Lower leg skin (tissue), 4 donors: ENCODE measurements at regions not wholly inside any gene's neighbourhood (a gene's known extent, or its start where the extent isn't known, plus 50 kb on each side); places are given as distances from the start of the nearest gene placed in this dataset.

Experiments used
- DNase-seq, 2 donors: peaks; one replicate each; pipeline ENCODE4 v3.0.0-alpha.2; 2019; ENCODE audit warnings: low spot score in 2 of 2
- H3K4me3 ChIP-seq: fragments of 200-600 bp; sonication (generic); 2 replicates; pipeline ENCODE4 v1.5.1; 2017; ENCODE audit warnings: mild to moderate bottlenecking, low read depth; ENCODE audit not compliant: poor library complexity, severe bottlenecking
- CTCF ChIP-seq, 3 donors: fragments of 450-650 bp; IDR thresholded peaks; one replicate each; pipeline ENCODE4 v1.5.1; 2016; ENCODE audit warnings: antibody characterized with exemption in 3 of 3, mild to moderate bottlenecking in 3 of 3, moderate library complexity in 2 of 3
- POLR2A ChIP-seq, 2 donors: fragments of 450-650 bp; IDR thresholded peaks; one replicate each; pipeline ENCODE4 v1.6.1; 2016 to 2017; ENCODE audit warnings: antibody characterized with exemption in 2 of 2, mild to moderate bottlenecking in 1 of 2, moderate library complexity in 1 of 2
- WGBS, 2 donors: methylation state at CpG; one replicate each; pipeline ENCODE4 v1.1.5; 2018; 5-methylcytosine and 5-hydroxymethylcytosine counted together
- intact Hi-C: fragments of 100-400 bp; cut with DNase I; formaldehyde crosslinking; loops from one replicate; pipeline ENCODE4 v1.15.0; 2023; ENCODE audit warnings: low total_unique reads

GRCh38 chr3:194268654-194269512 lies 82.2 kb downstream of the CPN2 start:
- H3K4me3 ChIP-seq, result no peak overlapping the region

GRCh38 chr3:194269610-194270145 lies 81.5 kb downstream of the CPN2 start:
- DNase-seq, result peak; percentile 62 to 95
- no peak for TF ChIP-seq POLR2A (IDR thresholded peaks at IDR 0.05)
- intact Hi-C loops, result no loop called here
- 43 to 48% methylated on average over 18 to 29 of the region's 29 CpGs for WGBS, 2 donors
- H3K4me3 ChIP-seq, result no peak overlapping the region

More at GRCh38 chr3:194268654-194269512, 82.2 kb downstream of the CPN2 start:
- peak in 1 of 2 donors; percentile 56 for DNase-seq
- WGBS, 2 donors, result 87 to 89% methylated on average over 12 of the region's 12 CpGs
- TF ChIP-seq POLR2A (IDR thresholded peaks at IDR 0.05) (no peak), CTCF (IDR thresholded peaks at IDR 0.05) (no peak)
- intact Hi-C loops, result no loop called here

GRCh38 chr3:194270627-194271459 lies 80.3 kb downstream of the CPN2 start:
- peak; percentile 91 to 97 for DNase-seq
- intact Hi-C loops, result no loop called here
- H3K4me3 ChIP-seq, result no peak overlapping the region
- 26 to 43% methylated on average over 18 of the region's 19 CpGs for WGBS, 2 donors
- TF ChIP-seq CTCF (IDR thresholded peaks at IDR 0.05), result no peak
- no peak for TF ChIP-seq POLR2A (IDR thresholded peaks at IDR 0.05)

GRCh38 chr3:194271460-194272035 lies 79.6 kb downstream of the CPN2 start:
- no peak for TF ChIP-seq POLR2A (IDR thresholded peaks at IDR 0.05)
- no peak for TF ChIP-seq CTCF (IDR thresholded peaks at IDR 0.05)
- intact Hi-C loops, result no loop called here
- H3K4me3 ChIP-seq, result no peak overlapping the region
- 44 to 46% methylated on average over 14 to 15 of the region's 15 CpGs for WGBS, 2 donors
- DNase-seq, result no peak

GRCh38 chr3:194272221-194272620 lies 78.9 kb downstream of the CPN2 start:
- no peak for TF ChIP-seq POLR2A (IDR thresholded peaks at IDR 0.05)
- TF ChIP-seq CTCF (IDR thresholded peaks at IDR 0.05), result no peak
- H3K4me3 ChIP-seq, result no peak overlapping the region
- 78 to 82% methylated on average over 11 of the region's 11 CpGs for WGBS, 2 donors
- DNase-seq, result peak in 1 of 2 donors; percentile 83
- intact Hi-C loops, result no loop called here
